Kidney epithelial cell (primary cell): ENCODE measurements at regions not wholly inside any gene's neighbourhood (a gene's known extent, or its start where the extent isn't known, plus 50 kb on each side); places are given as distances from the start of the nearest gene placed in this dataset.

Experiments used
- DNase-seq: peaks from one replicate; pipeline ENCODE4 v3.0.0-alpha.2; 2010; ENCODE audit warnings: low read depth
- H3K27me3 ChIP-seq: 2 replicates; pipeline ENCODE4 v1.6.0; 2011; ENCODE audit warnings: low read length; ENCODE audit not compliant: control insufficient read depth, insufficient read depth
- H3K36me3 ChIP-seq: 2 replicates; pipeline ENCODE4 v1.5.1; 2011; ENCODE audit warnings: low read length; ENCODE audit not compliant: control insufficient read depth, insufficient read depth
- H3K4me3 ChIP-seq: 2 replicates; pipeline ENCODE4 v1.5.1; 2011; ENCODE audit warnings: low read depth, mild to moderate bottlenecking, control low read depth, low read length
- TF ChIP-seq, protein P1 (sequence below): IDR thresholded peaks from 2 replicates; pipeline ENCODE4 v1.5.1; 2011; ENCODE audit warnings: mild to moderate bottlenecking, moderate library complexity, low read length, control low read depth, inconsistent platforms; ENCODE audit not compliant: insufficient read depth, poor library complexity, severe bottlenecking

DNA sequence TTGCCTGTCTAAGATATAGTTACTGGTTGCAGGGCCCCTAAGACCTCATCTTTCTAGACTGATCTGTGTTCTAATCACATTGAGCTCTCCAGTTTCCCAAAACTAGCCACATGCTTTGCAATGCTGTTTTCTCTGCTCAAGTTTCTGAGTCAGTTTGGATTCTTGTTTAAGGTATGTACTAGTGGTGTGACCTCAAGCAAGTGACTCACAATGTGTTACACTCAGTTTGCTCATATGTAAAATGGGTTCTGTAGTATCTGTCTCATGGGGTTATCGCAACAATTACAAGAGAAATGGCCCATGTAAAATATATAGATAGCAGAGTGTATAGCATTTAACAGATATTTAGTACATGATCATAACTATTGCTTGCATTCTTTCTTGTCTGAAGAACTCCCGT lies 153.1 kb upstream of the ELL2 start:
- H3K4me3 ChIP-seq, result no peak overlapping the region
- H3K36me3 ChIP-seq, result no peaks in the 10 kb centered on the region
- no peak for DNase-seq
- no peaks in the 10 kb centered on the region for H3K27me3 ChIP-seq
- TF ChIP-seq, protein P1, sequence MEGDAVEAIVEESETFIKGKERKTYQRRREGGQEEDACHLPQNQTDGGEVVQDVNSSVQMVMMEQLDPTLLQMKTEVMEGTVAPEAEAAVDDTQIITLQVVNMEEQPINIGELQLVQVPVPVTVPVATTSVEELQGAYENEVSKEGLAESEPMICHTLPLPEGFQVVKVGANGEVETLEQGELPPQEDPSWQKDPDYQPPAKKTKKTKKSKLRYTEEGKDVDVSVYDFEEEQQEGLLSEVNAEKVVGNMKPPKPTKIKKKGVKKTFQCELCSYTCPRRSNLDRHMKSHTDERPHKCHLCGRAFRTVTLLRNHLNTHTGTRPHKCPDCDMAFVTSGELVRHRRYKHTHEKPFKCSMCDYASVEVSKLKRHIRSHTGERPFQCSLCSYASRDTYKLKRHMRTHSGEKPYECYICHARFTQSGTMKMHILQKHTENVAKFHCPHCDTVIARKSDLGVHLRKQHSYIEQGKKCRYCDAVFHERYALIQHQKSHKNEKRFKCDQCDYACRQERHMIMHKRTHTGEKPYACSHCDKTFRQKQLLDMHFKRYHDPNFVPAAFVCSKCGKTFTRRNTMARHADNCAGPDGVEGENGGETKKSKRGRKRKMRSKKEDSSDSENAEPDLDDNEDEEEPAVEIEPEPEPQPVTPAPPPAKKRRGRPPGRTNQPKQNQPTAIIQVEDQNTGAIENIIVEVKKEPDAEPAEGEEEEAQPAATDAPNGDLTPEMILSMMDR, result no peak

GRCh38 chr5:96113170-96113939 lies 151.7 kb upstream of the ELL2 start:
- no peak overlapping the region for H3K4me3 ChIP-seq
- no peak for DNase-seq
- no peaks in the 10 kb centered on the region for H3K36me3 ChIP-seq
- no peaks in the 10 kb centered on the region for H3K27me3 ChIP-seq
- TF ChIP-seq, protein P1, result no peak

DNA sequence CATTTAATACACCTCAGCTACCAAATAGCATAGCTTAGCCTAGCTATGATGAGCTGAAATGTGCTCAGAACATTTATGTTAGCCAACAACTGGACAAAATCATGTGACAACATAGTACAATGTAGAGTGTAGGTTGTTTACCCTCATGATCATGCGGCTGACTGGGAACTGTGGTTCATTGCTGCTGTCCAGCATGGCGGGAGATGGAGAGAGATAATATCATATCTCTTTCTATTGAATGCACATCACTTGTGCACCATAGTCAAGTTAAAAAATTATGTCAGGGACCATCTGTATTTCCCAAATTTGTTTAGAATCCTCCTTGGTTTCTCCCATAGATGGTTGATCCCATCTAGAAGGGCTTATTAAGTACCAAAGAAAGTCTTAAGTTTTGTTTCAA lies 151.1 kb upstream of the ELL2 start:
- DNase-seq, result no peak
- no peak overlapping the region for H3K4me3 ChIP-seq
- no peaks in the 10 kb centered on the region for H3K36me3 ChIP-seq
- TF ChIP-seq, protein P1, result no peak
- H3K27me3 ChIP-seq, result no peaks in the 10 kb centered on the region

GRCh38 chr5:96112123-96112670 lies 150.5 kb upstream of the ELL2 start:
- TF ChIP-seq, protein P1, result no peak
- H3K27me3 ChIP-seq, result no peaks in the 10 kb centered on the region
- no peak overlapping the region for H3K4me3 ChIP-seq
- DNase-seq, result no peak
- no peaks in the 10 kb centered on the region for H3K36me3 ChIP-seq

DNA sequence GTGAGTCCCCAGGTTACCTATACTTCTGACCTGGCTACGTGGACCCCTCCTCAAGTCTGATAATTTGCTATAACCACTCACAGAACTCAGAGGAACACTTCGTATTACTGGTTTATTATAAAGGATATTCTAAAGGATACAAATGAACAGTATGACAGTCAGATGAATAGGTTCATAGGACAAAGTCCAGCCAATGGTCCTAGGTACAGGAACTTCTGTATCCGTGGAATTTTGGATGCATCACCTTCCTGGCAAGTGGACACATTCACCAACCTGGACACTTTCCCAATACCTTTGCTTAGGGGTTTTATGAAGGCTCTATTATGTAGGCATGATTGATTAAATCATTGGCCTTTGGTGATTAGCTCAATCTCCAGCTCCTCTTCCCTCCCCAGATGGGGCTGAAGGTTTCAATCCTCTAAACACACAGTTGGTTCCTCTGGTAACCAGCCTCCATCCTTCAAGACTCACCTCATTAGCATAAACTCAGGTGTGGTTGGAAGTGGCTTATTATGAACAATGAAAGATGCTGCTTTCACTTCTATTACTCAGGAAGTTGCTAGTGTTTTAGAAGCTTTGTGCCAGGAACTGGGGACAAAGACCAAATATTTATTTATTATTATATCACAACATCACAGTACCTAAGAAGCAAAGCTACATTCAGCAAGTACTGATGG lies 149.6 kb upstream of the ELL2 start:
- Histone ChIP-seq H3K27me3 (no peaks in the 10 kb centered on the region), H3K4me3 (no peak overlapping the region), H3K36me3 (no peaks in the 10 kb centered on the region)
- TF ChIP-seq, protein P1, result no peak
- no peak for DNase-seq
